HG03025 (cell line): ENCODE measurements at regions not wholly inside any gene's neighbourhood (a gene's known extent, or its start where the extent isn't known, plus 50 kb on each side); places are given as distances from the start of the nearest gene placed in this dataset.
"Not testable (repeated sequence)": the region's sequence is repeated elsewhere in the genome, so short reads cannot be mapped to it uniquely, and the experiment has no call there.

Experiments used
- ATAC-seq: cut with Tn5 transposase; IDR thresholded peaks from one replicate; pipeline ENCODE4 v1.9.1; 2021; ENCODE audit warnings: mild to moderate bottlenecking, moderate library complexity; ENCODE audit not compliant: unreplicated experiment, low FRiP score

DNA sequence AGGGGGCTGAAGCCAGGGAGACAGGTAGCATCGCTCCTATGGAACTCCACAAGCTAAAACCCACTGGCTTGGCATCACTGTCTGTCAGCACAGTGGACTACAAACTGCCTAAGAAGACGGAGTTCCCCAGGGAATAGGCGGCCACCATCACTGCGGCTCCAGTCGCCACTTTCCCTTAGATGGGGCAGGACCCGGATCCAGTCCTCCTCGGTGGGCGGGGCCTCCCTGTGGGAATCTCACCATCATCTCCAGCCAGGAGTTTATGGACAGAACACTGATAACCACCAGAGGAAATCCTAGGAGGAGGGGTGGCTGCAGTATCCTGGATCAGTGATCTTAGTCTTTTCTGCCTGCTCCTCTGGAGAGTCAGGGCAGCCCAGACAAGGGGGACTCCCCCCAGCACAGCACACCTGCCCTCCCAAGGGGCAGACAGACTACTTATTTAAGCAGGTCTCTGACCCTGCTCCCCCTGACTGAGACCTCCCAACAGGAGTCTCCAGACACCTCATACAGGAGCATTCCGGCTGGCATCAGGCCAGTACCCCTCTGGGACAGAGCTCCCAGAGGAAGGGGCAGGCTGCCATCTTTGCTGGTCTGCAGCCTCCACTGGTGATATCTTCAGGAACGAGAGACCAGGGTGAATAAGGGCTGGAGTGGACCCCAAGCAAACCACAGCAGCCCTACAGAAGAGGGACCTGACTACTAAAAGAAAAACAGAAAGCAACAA is 435.6 kb upstream of the RASGRP1 start:
- no peak for ATAC-seq

DNA sequence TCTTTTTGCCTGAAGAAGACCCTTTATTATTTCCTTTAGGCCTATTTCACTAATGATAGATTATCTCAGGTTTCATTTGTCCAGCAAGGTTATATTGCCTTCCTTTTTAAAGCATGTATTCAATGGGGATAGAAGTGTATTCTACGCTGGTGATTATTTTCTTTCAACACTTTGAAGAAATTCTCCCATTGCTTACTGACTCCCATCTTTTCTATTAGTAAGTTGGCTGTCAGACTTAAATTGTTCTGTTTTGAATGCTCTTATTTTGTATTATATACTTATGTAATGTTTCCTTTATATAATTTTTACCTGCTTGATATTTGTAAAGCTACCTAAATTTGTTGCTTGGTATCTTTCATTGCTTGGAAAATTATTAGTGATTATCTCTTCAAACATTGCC is 445.1 kb upstream of the RASGRP1 start:
- no peak for ATAC-seq

DNA sequence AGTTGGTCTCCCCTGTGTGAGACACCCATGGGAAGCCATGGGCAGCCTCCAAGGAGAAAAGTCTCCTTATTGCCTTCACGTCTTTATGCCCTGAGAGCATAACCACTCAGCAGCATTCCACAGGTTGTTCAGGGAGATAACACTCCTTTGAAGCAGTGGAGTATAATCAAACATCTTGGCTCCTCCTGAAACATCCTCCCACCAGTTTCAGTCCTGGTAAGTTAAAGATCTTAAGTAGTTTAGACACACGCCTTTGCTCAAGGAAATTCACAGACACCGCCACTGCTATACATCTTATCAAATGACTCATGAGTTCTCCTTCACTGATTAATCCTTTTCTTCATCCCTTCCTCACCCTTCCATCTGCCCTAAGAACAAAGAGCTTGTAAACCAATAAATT is 446.5 kb upstream of the RASGRP1 start:
- not testable (repeated sequence) for ATAC-seq

DNA sequence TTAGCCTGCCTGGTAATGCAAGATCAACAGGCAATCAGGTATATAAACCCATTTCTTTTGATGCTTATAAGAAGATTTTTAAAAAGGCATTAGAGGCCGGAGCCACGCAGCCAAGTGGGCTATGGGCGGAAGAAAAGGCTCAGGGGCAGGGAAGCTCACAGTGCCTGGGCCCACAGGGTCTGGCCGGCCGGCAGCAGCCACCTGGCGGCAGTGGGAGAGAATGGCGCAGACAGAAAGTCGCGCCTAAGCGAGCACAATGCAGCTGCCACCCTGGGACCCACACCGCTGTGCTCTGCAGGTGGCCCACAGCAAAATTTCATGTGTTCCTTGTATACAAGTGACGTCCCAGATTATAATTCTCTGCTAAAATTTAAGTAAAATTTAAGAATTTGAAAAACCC is 448.6 kb upstream of the RASGRP1 start:
- ATAC-seq: no peak

DNA sequence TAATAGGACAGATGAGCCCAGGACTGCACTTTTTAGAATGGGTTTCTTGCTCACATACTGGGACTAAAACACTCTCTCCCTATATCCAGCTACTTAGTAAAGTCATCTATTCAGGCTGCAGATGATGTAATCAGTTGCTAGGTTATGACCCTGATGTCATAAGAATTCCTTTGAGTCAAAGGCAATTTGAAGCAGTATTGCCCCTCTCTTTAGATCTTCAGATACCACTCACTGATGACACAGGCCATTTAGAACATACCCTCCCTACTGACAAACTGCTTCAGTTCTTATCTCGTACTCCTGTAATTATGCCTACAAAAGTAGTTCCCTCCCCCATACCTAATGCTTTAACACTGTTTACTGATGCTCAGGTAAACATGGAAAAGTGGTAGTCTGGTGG is 450.1 kb upstream of the RASGRP1 start:
- ATAC-seq: no peak

DNA sequence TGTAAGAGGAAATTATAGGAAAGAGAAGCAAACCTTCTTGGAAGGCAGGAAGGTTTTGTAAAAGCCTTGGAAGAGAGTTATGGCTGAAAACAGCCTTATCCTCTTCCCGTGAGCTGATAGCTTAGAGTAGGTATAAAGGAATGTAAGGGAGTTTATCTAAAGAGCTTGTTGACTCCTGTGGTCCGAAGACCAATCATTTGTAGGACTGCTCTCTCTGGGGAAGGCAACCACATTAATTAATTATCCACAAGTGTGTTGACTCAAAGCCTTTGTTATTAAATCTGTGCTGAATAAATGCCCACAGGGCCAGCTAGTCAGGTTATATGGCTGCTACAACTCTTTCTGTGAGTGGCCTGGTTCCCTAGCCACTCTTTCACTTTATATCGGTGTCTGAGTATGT is 452.1 kb upstream of the RASGRP1 start:
- no peak for ATAC-seq

DNA sequence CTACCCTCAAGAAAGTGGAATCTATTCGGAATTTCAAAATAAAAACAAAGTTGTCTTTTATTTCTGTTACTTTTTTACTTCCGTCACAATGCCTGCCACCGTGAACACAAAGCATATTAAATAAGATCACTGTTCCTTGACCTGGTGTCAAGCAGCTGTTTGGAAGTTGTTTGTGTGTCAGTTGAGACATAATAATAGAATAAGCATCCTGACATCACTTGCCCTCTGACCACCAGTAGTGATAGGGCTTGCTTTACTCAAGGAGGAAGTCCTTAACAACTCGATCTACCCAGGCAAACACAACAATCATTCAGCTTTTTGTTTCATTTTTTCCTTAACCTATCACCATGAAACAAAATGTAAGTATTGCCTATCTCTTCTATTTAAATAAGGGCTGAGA is 454.4 kb upstream of the RASGRP1 start:
- no peak for ATAC-seq

DNA sequence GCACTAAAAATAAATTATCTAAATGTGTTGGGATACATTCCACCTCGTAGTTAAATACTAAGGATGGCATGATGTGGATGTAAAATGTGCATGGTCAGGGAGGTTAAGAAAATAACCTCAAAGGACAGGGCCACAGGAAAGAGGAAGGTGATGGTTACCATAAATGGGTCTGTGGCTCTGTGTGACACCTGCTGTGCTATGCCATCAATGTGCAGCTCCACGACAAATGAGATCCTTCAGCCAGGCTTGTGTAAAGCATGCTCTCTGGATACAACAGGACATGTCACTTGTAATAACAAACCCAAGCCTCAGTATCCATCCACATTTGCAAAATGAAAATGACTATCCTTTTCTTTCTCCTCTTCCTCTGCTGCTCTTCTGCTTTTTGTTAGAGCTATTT is 456.7 kb upstream of the RASGRP1 start:
- no peak for ATAC-seq

DNA sequence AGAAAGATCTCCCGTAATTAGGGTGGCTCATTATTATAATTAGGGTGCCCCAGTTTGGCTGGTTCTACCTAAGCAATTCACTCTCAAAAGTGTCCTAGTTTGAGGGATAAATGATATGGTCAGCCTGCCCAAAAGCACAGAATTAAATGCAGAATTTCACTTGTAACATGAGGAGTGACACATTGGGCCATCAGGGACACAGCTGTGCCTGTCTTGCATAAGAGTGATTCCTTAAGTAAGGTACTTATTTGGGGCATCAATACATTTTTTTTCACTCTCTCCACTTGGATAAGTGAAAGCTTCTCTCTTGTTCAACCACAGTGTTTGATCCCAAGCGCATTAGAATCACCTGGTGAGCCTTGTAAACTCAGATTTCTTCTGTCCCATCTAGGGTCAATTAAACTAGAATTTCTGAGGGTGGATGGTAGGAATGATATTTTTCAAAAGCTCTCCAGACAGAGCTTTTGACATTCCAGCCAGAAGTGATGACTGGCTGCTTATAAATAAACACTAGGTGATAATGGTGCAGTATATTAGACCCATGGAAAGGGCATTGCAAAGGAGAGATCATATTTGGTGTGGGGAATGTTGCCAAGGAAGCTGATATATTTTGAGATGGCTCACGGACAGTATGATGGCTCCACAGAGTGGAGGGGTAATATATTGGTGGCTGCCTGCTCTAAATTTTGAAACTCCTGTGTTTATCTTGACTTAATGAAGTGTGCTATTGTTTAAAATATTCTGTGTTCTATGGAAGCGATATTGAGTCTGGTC is 458.1 kb upstream of the RASGRP1 start:
- no peak for ATAC-seq

DNA sequence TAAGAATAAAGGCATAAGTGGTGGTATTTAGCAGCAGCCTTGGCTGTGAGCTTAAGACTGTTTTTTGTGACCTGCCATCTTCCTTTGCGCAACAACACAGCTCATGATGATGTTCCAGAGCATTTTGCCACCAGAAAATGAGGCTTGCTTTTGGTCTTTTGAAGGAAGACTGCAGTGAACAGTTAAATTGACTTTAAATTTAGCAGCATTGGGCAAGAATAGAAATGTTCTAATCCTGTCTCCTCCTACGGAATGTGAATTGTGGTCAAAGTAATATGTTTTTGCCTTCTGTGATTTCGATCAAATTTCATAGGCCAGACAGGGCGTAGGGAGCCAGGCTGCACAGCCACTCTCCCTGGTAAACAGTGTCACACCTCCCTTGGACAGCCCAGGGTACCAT is 460.7 kb upstream of the RASGRP1 start:
- no peak for ATAC-seq

DNA sequence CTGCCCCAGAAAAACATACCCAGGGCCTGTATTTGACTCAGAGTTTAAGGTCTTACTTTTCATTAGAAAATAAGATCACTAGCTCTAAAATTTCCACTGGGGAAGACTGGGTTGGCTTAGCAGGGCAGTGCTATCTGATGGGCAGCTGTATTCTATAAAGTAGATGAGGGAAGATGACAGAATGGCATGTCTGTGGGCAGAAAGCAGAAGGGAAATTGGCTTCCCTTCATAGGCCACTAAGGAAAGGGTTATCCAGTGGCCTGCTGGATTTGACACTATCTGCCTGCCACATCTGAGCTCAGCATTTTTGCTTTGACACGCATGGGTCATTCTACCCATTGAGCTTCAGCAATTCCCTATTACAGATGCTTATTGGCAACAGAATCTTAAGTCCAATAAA is 461.3 kb upstream of the RASGRP1 start:
- ATAC-seq: no peak

DNA sequence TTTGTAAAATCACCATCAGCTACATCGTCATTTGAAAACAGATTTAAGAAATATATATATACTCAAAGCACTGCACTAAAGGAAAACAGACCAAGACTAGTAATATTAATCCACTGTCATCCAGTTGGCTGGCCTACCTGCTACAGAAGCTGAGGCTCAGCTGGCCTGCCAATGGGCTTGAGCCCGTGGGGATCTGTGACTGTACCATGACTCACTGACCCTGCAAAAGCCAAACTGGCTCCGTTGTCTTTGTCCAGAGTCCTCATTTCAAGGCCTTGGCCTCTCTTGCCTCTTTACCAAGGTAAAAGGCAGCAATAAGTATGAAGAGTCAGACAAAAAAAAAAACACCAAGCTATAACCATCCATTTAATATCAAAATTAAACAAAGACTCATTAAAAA is 463.5 kb upstream of the RASGRP1 start:
- no peak for ATAC-seq

DNA sequence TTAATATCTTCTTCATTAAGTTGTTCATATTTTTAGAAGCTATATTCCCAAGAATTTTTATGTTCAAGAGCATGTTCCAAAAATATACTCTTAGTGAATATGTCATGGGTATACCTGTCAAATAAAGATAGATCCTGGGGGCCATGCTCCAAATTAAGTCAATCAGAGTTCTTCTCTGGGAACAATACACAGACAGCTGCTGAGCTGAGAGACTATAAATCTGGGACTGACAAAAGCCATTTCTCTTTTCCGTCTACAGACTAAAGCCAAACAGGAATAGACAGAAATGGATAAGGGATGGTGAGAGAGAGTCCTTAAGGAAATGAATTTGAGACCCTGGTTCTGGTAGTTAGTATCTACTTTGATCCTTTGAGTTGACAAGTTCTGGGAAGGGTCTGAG is 465.1 kb upstream of the RASGRP1 start:
- ATAC-seq: no peak

DNA sequence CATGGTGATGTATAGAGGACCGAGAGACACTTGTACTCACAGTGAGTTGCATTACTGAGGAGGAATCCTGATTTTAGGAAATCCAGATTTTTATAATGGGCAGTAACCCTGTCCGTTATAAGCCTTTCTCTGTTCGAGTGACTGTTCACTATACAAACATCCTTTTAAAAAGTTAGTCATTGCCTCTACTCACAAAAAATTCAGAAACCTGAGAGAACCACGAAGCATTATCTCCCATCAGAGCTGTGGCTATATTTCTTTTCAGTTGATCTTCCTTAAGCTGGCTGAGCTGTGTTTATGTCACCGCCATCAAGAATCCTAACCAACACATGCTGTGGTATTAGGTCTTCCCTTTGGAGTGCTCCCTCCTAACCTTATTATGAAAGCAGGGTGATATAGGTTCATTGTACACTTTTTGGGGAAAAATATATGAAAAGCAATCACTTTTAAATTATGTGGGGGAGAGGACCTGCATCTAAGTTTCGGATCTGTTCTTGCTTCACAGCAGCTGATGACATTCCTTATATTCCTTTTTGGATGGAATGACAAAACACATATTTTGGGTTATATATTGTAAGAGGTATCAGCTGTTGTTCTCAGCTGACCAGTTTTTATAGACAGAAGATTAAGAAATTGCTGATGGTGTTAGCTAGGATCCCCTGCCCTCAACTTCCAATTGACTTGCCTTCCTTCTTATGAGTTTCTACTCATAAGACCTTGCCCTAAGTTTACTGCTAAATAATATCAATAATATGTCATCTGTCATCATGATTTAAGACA is 465.9 kb upstream of the RASGRP1 start:
- ATAC-seq: no peak

DNA sequence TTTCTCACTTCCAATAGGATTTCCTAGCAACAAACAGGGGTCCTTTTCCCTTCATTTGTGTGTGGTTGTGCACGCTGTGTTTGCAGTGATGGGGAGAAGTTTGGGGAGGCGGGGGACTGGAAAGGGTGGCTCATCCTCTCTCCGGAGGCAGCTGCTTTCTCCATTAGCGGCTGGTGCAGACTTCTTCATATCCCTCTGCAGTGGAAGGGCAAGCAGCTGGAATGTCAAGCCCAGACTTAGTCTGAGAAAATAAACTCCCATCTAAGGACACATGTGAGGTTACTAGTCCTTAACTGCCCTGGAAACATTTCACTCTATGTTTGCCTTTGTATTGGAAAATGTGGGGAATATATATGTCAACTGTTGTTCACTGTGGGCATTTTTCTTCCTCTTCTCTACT is 467.0 kb upstream of the RASGRP1 start:
- ATAC-seq: no peak

DNA sequence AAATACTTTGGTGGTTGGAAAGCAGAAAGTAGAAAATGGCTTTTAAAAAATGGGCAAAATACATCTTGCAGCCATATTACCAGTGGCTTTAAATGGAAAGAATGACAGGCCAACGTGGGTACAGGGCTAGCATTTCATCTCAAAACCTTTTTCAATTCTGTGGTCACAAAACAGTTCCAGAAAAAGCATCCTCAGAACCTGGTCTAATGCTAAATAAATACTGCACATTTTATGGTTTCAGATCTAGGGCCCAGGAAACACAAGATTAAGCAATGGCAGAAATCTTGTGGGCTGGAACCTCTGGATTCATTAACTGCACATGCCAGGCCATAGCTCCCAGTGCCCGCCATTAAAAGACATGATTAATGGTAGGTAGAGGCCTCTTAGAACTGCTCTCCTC is 470.2 kb upstream of the RASGRP1 start:
- no peak for ATAC-seq

DNA sequence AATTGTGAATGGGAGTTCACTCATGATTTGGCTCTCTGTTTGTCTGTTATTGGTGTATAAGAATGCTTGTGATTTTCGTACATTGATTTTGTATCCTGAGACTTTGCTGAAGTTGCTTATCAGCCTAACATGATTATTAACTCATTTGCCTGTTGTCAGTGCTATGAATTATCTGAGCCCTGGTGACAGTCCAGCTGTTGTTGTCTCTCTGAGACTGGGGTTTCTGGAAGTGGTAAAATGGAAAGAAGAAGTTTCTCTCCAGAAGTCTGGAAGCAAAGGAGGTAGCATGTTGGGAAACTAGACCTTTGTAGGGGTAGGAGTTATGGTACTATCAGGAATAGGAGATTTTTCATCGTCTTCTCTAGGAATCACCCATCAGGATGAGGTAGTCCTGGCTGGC is 473.0 kb upstream of the RASGRP1 start:
- not testable (repeated sequence) for ATAC-seq

DNA sequence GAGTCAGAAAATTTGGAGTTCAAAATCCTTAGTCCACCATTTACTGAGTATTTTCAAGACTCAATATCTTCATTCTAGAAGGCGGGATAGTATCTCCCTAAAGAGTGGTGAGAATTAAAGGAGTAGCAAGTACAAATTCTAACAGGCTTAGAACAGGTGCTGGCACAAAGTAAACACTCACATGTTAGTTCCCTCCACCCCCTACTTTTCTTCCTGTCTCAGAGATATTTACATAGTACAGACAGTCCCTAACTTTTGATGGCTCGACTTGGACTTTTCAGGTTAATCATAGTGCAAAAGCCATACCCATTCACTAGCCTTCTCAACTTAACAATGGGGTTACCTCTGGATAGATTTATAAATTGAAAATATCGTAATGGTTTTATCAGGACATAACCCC is 476.2 kb upstream of the RASGRP1 start:
- ATAC-seq: no peak

DNA sequence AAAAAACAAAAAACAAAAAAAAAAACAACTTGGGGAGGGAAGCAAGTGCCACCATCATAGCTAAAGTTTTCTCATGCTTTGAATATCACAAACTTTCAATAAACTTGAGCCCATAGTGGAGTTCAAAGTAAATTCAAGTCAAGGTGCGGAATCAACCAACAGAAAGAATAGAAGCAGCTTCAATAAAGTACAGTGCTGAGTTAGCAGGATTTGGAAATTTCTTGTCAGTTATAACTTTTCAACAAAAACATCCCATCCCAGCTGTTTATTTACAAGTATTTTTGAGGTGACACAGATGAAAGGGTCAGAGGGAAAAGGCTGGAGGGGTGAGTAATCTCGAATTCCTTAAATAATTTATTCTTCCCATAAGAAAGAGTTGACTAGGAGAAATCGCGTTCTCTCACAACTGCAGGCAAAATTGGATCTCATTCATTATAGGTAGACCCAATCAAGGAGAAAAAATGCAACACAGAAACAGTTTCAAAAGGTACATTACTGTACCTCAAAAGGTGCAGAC is 477.4 kb upstream of the RASGRP1 start:
- ATAC-seq: no peak

DNA sequence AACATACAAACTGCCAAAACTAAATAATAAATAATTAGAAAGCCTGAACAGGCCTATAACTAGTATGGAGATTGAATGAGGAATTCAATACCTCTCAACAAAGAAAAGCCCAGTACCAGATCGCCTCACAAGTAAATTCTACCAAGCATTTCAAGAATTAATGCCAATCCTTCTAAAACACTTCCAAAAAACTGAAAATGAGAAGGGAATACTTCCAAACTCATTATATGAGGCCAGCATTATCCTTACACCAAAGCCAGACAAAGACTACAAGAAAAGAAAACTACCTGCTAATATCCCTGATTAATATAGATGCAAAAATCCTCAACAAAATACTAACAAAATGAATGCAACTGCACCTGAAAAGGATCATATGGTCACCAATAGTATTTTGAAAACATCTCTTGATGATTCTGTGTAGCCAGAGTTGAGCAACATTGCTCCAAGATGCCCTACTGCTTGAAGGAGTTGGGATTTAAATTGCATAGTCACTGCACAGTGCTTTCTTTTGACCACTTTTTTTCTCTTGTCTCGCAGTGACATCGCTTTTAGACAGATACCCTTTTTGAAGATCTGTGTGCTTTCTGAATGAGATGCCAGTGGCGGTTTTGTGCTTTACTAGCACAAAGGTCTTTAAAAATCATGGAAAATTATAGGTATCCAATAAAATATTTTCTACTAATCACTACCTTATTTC is 487.2 kb upstream of the RASGRP1 start:
- no peak for ATAC-seq

DNA sequence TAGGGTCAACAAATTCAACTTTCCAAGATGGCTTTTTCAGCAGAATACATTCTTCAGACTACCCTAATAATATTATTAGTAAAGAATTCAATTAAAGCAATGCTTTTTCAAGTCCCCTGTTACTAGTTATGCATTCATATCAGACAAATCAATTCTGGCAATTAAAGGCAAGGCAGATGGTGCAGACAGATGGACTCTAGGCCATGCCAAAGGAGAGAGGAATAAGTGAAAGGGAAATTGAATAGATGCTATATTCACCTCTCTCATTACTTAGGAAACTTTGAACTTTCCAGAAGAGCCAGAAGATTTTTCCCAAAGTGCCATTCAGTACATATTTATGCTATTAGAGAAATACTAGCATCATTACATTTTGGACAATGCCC is 487.7 kb upstream of the RASGRP1 start:
- no peak for ATAC-seq
